Stimulated activated CD8-positive, alpha-beta memory T cell treated with anti-CD3 and anti-CD28 coated beads, Interleukin-12 subunit alpha, Interleukin-12 subunit beta, amount 100 ng/mL, for 4 hours (primary cell): ENCODE measurements at regions not wholly inside any gene's neighbourhood (a gene's known extent, or its start where the extent isn't known, plus 50 kb on each side); places are given as distances from the start of the nearest gene placed in this dataset.
"Not testable (repeated sequence)": the region's sequence is repeated elsewhere in the genome, so short reads cannot be mapped to it uniquely, and the experiment has no call there.

Experiments
- DNase-seq: peaks from one replicate; pipeline ENCODE4 v3.0.0-alpha.2; 2020; ENCODE audit warnings: low read depth

GRCh38 chr3:102686792-102687191, 252.0 kb downstream of the ZPLD1 start:
- no peak for DNase-seq

GRCh38 chr3:102687851-102688555, 253.2 kb downstream of the ZPLD1 start:
- DNase-seq = no peak

- DNase-seq = no peak
Observed at GRCh38 chr3:102688556-102688930, 253.7 kb downstream of the ZPLD1 start.

- no peak for DNase-seq
Observed at GRCh38 chr3:102691507-102691906, 256.7 kb downstream of the ZPLD1 start.

DNA sequence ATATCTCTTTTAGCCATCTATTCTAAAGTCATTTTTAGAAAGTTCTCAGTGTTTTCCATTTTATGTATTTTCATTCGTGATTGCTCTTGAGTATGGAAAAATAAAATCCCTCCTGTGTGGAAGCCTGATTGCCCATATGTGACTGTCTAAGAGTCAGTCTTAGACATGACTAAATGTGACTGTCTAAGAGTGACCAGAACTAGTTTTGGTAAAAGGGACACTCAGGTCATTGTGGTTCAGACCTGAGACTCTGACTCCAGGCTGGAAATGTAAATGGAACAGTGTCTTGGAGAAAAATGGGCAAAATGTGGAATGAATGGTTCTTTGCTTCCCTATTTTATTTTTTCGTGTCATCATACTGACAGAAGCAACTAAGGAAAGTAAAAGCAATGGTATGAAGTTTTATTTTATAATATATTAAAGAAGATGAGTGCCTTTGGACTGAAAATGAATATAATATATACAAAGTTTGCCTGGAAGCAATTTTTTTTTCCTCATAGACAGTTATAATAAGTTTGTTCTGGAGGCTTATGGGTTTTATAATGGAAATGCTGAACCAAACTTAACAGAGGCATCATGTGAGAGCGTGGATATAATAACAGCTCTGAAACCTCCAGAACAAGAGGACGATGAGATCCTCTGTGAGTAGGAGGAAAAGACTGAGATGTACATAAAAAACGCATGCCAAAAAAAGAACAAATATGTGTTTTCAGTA, 264.4 kb downstream of the ZPLD1 start:
- DNase-seq = no peak

DNA sequence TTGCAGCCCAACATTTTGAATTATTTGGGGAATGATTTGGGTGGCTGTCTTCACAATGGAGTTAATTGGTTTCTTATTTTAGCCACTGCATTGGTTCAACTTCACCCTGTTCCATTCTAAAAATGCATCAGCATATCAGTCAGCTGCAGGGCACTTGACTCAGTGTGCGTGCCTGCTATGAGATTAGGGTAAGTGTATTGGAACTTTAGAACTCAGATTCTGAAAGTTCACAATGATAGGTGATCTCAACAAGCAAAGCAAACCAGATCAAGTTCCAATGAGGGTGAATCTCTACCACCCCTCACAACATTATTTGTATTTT, 265.0 kb downstream of the ZPLD1 start:
- DNase-seq = no peak

DNA sequence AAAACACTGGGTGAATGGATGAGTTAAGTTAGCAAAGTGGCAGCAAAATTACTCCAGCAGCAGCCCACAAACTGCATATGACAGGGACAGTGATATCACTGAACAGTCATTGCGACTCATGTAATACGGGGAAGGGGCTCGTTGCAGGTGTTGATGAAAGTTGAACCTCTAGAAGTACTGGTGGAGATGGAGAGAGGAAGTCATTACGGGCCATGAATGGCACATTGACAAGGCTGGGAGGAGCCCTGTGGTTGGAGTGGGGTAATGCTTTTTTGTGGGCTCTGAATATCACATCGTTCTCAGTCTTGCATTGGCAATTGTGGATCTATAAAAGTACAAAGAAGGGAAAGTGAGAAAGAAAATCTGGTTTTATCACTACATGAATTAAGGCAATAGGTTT, 278.1 kb downstream of the ZPLD1 start:
- no peak for DNase-seq

DNA sequence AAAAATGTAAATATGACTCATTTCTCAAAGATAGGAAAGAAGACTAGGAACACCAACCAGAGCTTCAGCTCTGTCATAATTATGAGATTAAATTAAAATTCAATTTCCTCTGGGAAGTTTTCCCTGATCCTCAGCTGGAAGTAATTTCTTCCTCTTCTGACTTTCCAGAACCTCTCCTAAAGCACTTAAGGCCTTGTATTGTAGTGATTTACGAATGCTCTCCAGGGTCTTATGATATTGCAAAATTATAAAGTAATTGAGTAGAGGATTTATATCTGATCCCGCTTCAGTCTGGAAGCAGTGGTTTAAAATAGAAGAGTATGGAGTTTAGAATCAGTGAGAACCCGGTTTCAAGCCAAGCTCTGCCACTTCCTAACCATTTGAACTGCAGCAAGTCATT, 279.8 kb downstream of the ZPLD1 start:
- DNase-seq = no peak

DNA sequence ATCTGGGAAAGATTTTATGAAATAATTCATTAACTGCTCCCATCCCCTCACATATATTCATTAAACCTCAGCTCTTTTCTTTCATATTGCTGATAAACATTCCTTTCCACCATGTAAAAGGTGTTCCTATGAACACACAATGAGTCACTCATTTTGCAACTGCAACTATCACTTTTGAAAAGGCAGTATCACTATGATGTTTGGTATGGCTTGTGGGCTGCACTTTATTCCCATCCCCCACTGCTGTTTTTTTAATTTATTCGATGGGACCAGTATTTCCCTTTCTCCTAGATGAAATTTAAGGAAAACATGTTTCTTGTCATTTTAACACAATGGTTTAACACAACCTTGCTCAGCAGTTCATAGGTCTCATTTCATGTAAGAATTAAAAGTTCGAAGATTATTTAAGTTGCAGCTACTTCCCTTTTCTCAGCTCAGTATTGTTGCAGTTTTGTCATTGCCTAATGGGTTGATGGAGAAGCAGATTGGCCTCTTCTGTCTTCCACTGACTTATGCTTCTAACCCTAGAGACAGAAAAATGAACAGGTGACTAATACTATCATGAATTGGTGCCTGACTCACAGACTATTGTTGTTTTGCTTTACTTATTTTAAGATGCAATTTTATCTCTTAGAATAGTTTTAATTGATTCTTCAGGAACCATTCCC, 280.3 kb downstream of the ZPLD1 start:
- no peak for DNase-seq

- no peak for DNase-seq
Observed at GRCh38 chr3:102718651-102719050, 283.8 kb downstream of the ZPLD1 start.

DNA sequence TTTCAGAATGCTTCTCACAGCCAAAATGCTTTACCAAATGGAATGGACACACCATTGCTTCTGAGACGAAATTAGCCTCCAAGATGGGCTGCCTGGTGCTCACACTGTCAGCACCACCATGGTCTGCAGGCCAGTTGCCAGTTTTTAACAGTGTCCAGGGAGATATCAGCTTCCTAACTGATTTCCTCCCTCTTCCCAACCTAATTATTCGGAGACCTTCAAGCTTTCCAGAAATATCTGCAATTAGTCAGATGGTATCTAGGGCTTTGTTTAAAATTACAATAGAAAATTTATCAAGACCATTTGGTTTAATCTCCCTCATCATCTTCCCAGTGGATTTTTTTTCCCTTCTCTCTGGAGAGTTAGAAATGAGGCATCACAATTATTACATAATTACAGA, 287.5 kb downstream of the ZPLD1 start:
- no peak for DNase-seq

DNA sequence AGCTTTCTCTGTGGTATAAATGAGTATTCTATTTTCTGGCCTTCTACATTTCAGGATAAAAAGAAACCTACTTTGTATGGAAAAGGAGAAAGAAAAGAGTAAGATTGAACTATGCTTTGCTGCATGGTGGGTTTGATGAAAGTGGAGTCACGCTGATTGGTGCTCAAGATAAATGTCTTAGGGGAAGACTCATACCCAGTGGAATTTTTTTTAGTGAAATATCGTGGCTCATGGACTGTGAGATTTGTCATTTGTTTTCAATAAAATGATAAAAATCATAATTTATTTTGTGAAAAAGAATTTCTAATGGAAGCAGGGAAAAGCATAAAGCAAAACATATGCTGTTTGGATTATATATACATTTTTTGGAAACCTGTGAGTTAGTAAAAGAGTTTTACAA, 292.5 kb downstream of the ZPLD1 start:
- DNase-seq = no peak

DNA sequence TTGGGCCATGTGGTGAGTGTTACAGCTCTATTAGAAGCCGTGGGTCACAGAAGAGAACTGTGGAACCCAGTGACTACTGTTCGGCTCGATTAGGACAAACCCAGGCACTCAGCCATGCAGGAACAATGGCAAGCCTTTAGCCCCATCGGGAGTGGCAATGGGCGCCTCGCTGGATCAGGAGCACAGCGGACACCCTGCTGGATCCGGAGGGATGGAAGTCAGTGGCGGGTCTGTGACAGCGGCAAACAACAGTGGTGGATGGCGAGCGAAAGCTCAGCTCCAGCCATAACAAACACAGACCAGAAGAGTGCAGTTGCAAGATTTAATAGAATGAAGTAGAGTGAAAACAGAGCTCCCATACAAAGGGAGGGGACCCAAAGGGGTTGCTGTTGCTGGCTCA, 297.8 kb downstream of the ZPLD1 start:
- DNase-seq = not testable (repeated sequence)

DNA sequence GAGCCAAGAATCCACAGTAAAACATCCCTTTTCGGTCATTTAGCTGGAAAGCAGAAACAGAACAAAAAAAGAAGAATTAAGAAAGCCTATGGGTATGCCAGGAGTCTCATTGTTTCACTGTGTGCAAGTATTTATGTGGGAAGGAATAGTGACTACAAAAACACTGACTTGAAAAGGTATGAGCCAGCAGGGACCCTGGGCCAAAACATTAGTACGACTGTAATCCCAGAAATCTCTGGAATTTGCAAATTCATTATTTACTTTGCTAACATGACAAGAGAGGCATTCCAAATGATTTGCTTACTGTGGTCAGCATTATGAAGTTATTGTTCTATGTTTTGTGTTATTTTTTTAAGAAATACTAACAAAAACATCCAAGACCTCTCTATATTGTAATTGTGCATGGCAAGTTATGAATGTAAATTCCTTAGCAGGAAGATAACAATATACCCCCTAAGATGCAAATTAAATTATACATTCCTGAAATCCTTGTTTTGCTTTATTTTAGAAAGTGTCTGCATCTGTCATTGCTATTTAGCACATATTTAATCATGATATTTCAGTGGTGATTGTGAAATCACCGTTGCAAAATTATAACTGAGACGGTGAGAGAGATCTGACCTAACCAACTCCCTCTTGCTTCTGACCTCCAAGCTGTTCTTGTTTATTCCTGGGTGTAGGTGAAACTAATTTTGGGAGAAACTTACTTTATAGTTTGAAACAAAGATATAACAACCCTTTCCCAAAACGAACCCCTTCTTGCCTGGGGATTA, 299.2 kb downstream of the ZPLD1 start:
- DNase-seq = no peak

DNA sequence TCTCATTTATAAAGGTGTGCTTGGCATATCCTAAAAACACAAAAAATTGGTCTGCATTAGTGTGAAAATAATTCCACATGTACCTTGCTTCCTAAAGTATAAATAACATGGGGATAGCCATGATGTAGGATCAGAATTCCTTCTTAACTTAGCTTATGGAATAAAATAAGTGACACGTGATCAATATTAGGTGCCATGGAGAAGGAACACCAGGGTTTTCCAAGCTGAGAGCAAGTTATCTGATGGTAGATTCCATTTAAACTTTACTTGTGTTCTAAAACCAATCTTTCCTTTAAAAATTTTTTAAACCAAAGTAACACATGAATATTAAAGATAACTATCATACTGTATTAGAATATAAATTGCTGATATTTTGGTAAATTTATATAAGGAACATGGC, 300.5 kb downstream of the ZPLD1 start:
- no peak for DNase-seq

- no peak for DNase-seq
Observed at GRCh38 chr3:102736288-102736974, 301.6 kb downstream of the ZPLD1 start.

GRCh38 chr3:102736975-102737304, 302.1 kb downstream of the ZPLD1 start:
- no peak for DNase-seq

DNA sequence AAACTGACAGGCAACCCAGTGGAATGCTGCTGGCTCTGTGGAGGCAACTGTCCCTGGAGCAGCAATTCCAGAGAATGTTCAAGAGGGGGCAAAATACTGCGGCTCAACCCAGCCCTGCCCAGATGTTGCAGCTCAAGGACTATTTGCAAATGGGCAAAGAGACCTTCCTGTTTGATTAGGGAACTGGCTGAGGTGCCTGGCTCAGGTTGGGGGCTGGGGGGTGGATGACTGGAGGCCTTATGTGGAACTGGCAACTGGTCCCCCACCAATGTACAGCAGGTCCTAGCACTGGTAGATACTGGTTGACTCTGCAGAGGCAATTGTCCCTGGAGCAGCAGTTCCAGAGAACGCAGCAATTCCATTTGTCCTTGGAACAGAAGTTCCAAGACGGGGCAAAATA, 302.5 kb downstream of the ZPLD1 start:
- DNase-seq = no peak

- DNase-seq = no peak
Observed at GRCh38 chr3:102741105-102741504, 306.3 kb downstream of the ZPLD1 start.

DNA sequence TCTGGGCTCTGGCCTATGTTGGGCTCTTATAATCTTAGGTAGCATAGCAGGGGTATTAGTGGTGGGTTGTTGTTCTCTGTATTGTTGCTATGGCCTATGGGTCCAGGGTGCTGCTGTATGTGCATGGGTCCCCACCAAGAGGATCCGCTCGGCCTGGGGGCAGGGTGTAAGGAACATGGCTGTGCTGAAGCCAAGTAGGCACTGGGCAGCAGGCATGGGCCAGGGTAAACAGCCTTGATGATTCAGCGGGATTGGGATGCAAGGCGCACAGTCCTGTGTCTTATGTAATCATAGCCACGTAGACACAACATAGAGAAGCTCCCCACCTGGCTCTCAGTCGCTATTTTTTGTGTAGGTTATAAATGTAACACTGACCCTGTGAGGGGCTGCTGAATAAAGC, 306.9 kb downstream of the ZPLD1 start:
- no peak for DNase-seq

DNA sequence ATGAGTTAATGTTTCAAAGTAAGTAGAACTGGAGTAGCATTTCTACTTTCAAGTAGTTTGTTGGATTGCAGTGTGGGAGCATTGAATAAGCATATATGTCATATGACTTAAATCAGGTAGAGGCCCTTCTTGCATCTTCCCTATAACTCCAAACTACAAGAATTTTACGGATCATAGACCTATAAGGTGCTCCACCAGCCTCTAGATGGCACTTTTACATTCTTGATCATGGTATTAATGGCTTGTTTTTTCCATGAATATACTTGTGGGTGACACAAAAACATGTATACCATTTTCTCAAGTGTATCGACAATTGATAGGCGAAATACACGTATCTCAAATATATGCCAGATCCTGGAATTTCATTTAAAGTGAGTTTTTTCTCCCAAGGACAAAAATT, 311.1 kb downstream of the ZPLD1 start:
- DNase-seq = no peak

DNA sequence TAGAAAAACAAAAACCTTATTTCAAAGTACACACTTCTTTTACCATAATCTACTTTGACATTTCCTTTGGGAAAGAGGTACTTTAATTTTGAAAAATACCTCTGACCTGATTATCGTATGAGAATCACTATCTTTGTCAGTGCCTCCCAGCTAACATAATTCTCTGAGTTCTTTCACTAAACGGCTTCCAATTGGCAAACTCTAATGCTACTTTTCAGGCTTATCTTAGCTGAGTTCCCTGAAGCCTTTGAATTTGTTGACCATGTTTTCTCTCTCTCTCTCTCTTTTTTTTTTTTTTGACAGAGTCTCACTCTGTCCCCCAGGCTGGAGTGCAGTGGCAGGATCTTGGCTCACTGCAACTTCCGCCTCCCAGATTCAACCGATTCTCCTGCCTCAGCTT, 312.8 kb downstream of the ZPLD1 start:
- no peak for DNase-seq
